ENCODE measurements at regions not wholly inside any gene's neighbourhood (a gene's known extent, or its start where the extent isn't known, plus 50 kb on each side); places are given as distances from the start of the nearest gene placed in this dataset.

DNA sequence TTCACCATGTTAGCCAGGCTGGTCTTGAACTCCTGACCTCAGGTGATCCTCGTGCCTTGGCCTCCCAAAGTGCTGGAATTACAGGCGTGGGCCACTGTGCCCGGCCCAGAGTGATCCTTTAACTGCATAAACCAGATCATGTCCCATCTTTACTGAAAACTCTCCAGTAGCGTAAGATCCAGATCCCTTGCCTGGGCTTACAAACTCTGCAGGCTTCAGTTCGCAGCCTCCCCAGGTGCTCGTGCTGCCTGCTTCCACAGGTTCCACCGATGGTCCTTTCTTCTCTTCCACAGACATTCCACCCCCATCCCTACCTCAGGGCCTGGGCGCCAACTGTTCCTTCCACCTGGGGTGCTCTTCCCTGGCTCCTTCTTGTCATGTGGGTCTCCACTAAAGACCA, 88.8 kb upstream of the SHANK2 start:
- H3K9me3 ChIP-seq: no peaks in the 10 kb centered on the region
- no TSS peak for BruUV-seq (replicated peaks)
- POLR2A ChIA-PET: no interaction called here
- no peaks in the 10 kb centered on the region for H3K27me3 Mint-ChIP-seq (ENCODE audit: insufficient read depth, unreplicated experiment)
- peaks cover 11% of the 10 kb centered on the region; the same call in 1 of the 2 replicates for H3K4me1 ChIP-seq
- no peaks in the 10 kb centered on the region for H3K27me3 ChIP-seq (replicated peaks; ENCODE audit: control insufficient read depth, insufficient read depth, low read length)
- H3K4me1 Mint-ChIP-seq (ENCODE audit: low read depth, unreplicated experiment): peaks cover 6% of the 10 kb centered on the region
- H3K36me3 ChIP-seq (ENCODE audit: control insufficient read depth, insufficient read depth, low read length): no peaks in the 10 kb centered on the region
- H3K27ac Mint-ChIP-seq (ENCODE audit: unreplicated experiment): no peak overlapping the region
- intact Hi-C loops (cut with micrococcal nuclease; ENCODE audit: unreplicated experiment): no loop called here
- TF ChIP-seq, protein P1, sequence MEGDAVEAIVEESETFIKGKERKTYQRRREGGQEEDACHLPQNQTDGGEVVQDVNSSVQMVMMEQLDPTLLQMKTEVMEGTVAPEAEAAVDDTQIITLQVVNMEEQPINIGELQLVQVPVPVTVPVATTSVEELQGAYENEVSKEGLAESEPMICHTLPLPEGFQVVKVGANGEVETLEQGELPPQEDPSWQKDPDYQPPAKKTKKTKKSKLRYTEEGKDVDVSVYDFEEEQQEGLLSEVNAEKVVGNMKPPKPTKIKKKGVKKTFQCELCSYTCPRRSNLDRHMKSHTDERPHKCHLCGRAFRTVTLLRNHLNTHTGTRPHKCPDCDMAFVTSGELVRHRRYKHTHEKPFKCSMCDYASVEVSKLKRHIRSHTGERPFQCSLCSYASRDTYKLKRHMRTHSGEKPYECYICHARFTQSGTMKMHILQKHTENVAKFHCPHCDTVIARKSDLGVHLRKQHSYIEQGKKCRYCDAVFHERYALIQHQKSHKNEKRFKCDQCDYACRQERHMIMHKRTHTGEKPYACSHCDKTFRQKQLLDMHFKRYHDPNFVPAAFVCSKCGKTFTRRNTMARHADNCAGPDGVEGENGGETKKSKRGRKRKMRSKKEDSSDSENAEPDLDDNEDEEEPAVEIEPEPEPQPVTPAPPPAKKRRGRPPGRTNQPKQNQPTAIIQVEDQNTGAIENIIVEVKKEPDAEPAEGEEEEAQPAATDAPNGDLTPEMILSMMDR (IDR thresholded peaks at IDR 0.05; ENCODE audit: insufficient read depth in 1 of 2, low read depth in 1 of 2, low read length in 1 of 2, severe bottlenecking in 1 of 2, unreplicated experiment in 1 of 2): no peak
- H3K36me3 Mint-ChIP-seq (ENCODE audit: insufficient read depth, unreplicated experiment): no peaks in the 10 kb centered on the region
- no peak overlapping the region for H3K4me3 ChIP-seq (ENCODE audit: low read depth, low read length)
- no peak overlapping the region for H3K4me3 Mint-ChIP-seq (ENCODE audit: unreplicated experiment)
- DNase-seq: no peak
- H3K9me3 Mint-ChIP-seq (ENCODE audit: unreplicated experiment): no peaks in the 10 kb centered on the region
- CTCF ChIA-PET: interaction anchor here (0.8 kb wide), 1 partner anchor 149 kb away, joined by 3 read pairs; no protein-coding TSS in a partner anchor

DNA sequence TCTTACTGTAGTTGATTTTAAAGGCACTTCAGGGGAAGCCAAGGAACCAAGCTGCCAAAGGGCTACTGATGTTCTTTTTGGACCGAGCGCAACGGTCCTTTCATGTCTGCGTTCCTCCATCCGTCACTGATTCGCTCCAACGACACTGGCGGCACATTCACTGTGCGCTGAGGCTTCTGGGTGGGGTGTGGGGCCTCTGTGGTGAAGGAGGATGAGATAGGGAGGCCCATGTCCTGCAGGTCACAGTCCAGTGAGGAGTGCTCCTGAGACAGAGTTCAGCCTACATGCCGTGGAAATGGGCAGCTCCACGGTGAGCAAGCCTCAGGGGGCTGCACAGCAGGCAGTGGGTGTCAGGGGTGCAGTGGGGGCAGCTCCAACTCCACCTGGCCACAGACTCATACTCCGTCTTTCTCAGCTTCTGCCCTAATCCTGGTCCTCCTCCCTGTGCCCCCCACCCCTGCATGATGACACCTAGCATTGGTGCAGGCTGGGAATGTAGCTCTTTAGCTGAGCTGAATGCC, 87.8 kb upstream of the SHANK2 start:
- CTCF ChIA-PET: interaction anchor here (0.6 kb wide), 1 partner anchor 525 kb away, joined by 3 read pairs; no protein-coding TSS in a partner anchor

DNA sequence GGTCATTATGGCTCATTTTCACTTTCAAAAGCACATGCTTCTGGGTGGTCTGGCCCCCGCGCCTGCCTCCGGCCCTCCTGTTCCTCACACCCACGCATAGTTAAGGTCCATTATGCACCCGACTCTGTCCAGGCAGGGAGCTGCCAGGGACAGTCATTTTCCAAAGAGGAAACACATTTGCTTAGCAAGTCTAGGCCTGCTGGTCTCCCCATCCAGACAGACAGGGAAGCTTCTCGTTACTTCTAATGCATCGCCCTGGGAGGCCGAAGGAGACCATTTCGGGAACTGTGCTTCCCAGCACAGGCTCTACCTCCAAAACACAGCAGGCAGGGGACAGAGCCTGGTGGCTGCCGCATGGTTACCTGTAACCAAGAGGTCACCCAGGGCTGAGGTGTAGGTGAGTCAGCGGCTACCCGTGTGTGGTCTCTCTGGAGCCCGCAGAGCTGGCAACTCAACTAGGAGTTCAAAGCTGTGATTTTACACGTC, 87.1 kb upstream of the SHANK2 start:
- POLR2A ChIA-PET: no interaction called here
- no peaks in the 10 kb centered on the region for H3K27me3 Mint-ChIP-seq (ENCODE audit: insufficient read depth, unreplicated experiment)
- Histone ChIP-seq H3K4me1 (peaks cover 11% of the 10 kb centered on the region; the same call in 1 of the 2 replicates), H3K4me3 (ENCODE audit: low read depth, low read length) (no peak overlapping the region), H3K36me3 (ENCODE audit: control insufficient read depth, insufficient read depth, low read length) (no peaks in the 10 kb centered on the region), H3K27me3 (replicated peaks; ENCODE audit: control insufficient read depth, insufficient read depth, low read length) (no peaks in the 10 kb centered on the region), H3K9me3 (peaks cover 1% of the 10 kb centered on the region)
- peaks cover 6% of the 10 kb centered on the region for H3K4me1 Mint-ChIP-seq (ENCODE audit: low read depth, unreplicated experiment)
- no peaks in the 10 kb centered on the region for H3K9me3 Mint-ChIP-seq (ENCODE audit: unreplicated experiment)
- intact Hi-C loops (cut with micrococcal nuclease; ENCODE audit: unreplicated experiment): no loop called here
- H3K36me3 Mint-ChIP-seq (ENCODE audit: insufficient read depth, unreplicated experiment): no peaks in the 10 kb centered on the region
- CTCF ChIA-PET: no interaction called here
- BruUV-seq (replicated peaks): no TSS peak
- TF ChIP-seq, protein P1 (IDR thresholded peaks at IDR 0.05; ENCODE audit: insufficient read depth in 1 of 2, low read depth in 1 of 2, low read length in 1 of 2, severe bottlenecking in 1 of 2, unreplicated experiment in 1 of 2): no peak
- H3K4me3 Mint-ChIP-seq (ENCODE audit: unreplicated experiment): no peak overlapping the region
- no peak overlapping the region for H3K27ac Mint-ChIP-seq (ENCODE audit: unreplicated experiment)
- DNase-seq: peak in 1 of 2 experiments; percentile 35

More for the DNA sequence above, 87.8 kb upstream of the SHANK2 start:
- Mint-ChIP-seq H3K27ac (ENCODE audit: unreplicated experiment) (no peak overlapping the region), H3K4me3 (ENCODE audit: unreplicated experiment) (no peak overlapping the region), H3K9me3 (ENCODE audit: unreplicated experiment) (no peaks in the 10 kb centered on the region), H3K27me3 (ENCODE audit: insufficient read depth, unreplicated experiment) (no peaks in the 10 kb centered on the region), H3K4me1 (ENCODE audit: low read depth, unreplicated experiment) (peaks cover 6% of the 10 kb centered on the region), H3K36me3 (ENCODE audit: insufficient read depth, unreplicated experiment) (no peaks in the 10 kb centered on the region)
- H3K27me3 ChIP-seq (replicated peaks; ENCODE audit: control insufficient read depth, insufficient read depth, low read length): no peaks in the 10 kb centered on the region
- intact Hi-C loops (cut with micrococcal nuclease; ENCODE audit: unreplicated experiment): no loop called here
- H3K36me3 ChIP-seq (ENCODE audit: control insufficient read depth, insufficient read depth, low read length): no peaks in the 10 kb centered on the region
- no TSS peak for BruUV-seq (replicated peaks)
- POLR2A ChIA-PET: interaction anchor here (0.6 kb wide), 1 partner anchor 88 kb away, joined by 3 read pairs; the partner anchor contains the start of gene SHANK2
- TF ChIP-seq, protein P1 (IDR thresholded peaks at IDR 0.05; ENCODE audit: insufficient read depth in 1 of 2, low read depth in 1 of 2, low read length in 1 of 2, severe bottlenecking in 1 of 2, unreplicated experiment in 1 of 2): no peak
- DNase-seq: peak in 1 of 2 experiments; percentile 31
- peaks cover 11% of the 10 kb centered on the region; the same call in 1 of the 2 replicates for H3K4me1 ChIP-seq
- no peak overlapping the region for H3K4me3 ChIP-seq (ENCODE audit: low read depth, low read length)
- no peaks in the 10 kb centered on the region for H3K9me3 ChIP-seq

Measured in Caco-2 (cell line).